ENCODE measurements at regions not wholly inside any gene's neighbourhood (a gene's known extent, or its start where the extent isn't known, plus 50 kb on each side); places are given as distances from the start of the nearest gene placed in this dataset.

- Histone ChIP-seq H3K4me1 (ENCODE audit: insufficient read depth, low read length, severe bottlenecking) (no peaks in the 10 kb centered on the region), H3K4me2 (ENCODE audit: low read length) (no peak overlapping the region), H3K9me2 (ENCODE audit: low read depth, low read length) (no peaks in the 10 kb centered on the region; the same call in 1 of the 2 replicates), H3F3A (ENCODE audit: insufficient read depth, low read length) (no peaks in the 10 kb centered on the region), H3K79me2 (ENCODE audit: insufficient read depth, low read length) (no peaks in the 10 kb centered on the region), H2AFZ (ENCODE audit: low read length) (no peak overlapping the region), H3K36me3 (ENCODE audit: insufficient read depth, low read length) (no peaks in the 10 kb centered on the region), H3K9ac (ENCODE audit: low read length) (no peak overlapping the region), H3K27ac (ENCODE audit: low read depth, low read length, poor library complexity, severe bottlenecking) (no peak overlapping the region), H3K9me3 (ENCODE audit: low read length) (no peaks in the 10 kb centered on the region), H3K27me3 (ENCODE audit: insufficient read depth, low read length) (no peaks in the 10 kb centered on the region), H4K20me1 (ENCODE audit: insufficient read depth, low read length) (no peaks in the 10 kb centered on the region), H3K4me3 (ENCODE audit: low read depth, low read length, poor library complexity, severe bottlenecking) (no peak overlapping the region)
- TF ChIP-seq CTCF (IDR thresholded peaks at IDR 0.05; ENCODE audit: low read length) (no peak), EZH2 (IDR thresholded peaks at IDR 0.05; ENCODE audit: borderline replicate concordance, low read length) (no peak)
These were observed 75.2 kb upstream of the KCNA3 start for GRCh38 chr1:110749960-110750359.

- Histone ChIP-seq H3K9me3 (ENCODE audit: low read length) (no peaks in the 10 kb centered on the region), H2AFZ (ENCODE audit: low read length) (no peak overlapping the region), H3K4me3 (ENCODE audit: low read depth, low read length, poor library complexity, severe bottlenecking) (no peak overlapping the region), H3K79me2 (ENCODE audit: insufficient read depth, low read length) (no peaks in the 10 kb centered on the region), H3K9ac (ENCODE audit: low read length) (no peak overlapping the region), H3K27me3 (ENCODE audit: insufficient read depth, low read length) (no peaks in the 10 kb centered on the region), H3F3A (ENCODE audit: insufficient read depth, low read length) (no peaks in the 10 kb centered on the region), H3K9me2 (ENCODE audit: low read depth, low read length) (no peaks in the 10 kb centered on the region; the same call in 1 of the 2 replicates), H3K36me3 (ENCODE audit: insufficient read depth, low read length) (no peaks in the 10 kb centered on the region), H3K27ac (ENCODE audit: low read depth, low read length, poor library complexity, severe bottlenecking) (no peak overlapping the region), H3K4me2 (ENCODE audit: low read length) (no peak overlapping the region), H4K20me1 (ENCODE audit: insufficient read depth, low read length) (no peaks in the 10 kb centered on the region), H3K4me1 (ENCODE audit: insufficient read depth, low read length, severe bottlenecking) (no peaks in the 10 kb centered on the region)
- TF ChIP-seq CTCF (IDR thresholded peaks at IDR 0.05; ENCODE audit: low read length) (no peak), EZH2 (IDR thresholded peaks at IDR 0.05; ENCODE audit: borderline replicate concordance, low read length) (no peak)
These were observed 72.0 kb upstream of the KCNA3 start for GRCh38 chr1:110746644-110747259.

GRCh38 chr1:110743397-110743796, 68.7 kb upstream of the KCNA3 start:
- Histone ChIP-seq H3K27ac (ENCODE audit: low read depth, low read length, poor library complexity, severe bottlenecking) (no peak overlapping the region), H3K4me2 (ENCODE audit: low read length) (no peak overlapping the region), H2AFZ (ENCODE audit: low read length) (no peak overlapping the region), H3K36me3 (ENCODE audit: insufficient read depth, low read length) (no peaks in the 10 kb centered on the region), H3K9me3 (ENCODE audit: low read length) (no peaks in the 10 kb centered on the region), H3K9me2 (ENCODE audit: low read depth, low read length) (no peaks in the 10 kb centered on the region; the same call in 1 of the 2 replicates), H3K79me2 (ENCODE audit: insufficient read depth, low read length) (no peaks in the 10 kb centered on the region), H3K4me3 (ENCODE audit: low read depth, low read length, poor library complexity, severe bottlenecking) (no peak overlapping the region), H3K27me3 (ENCODE audit: insufficient read depth, low read length) (no peaks in the 10 kb centered on the region), H4K20me1 (ENCODE audit: insufficient read depth, low read length) (no peaks in the 10 kb centered on the region), H3K9ac (ENCODE audit: low read length) (no peak overlapping the region), H3F3A (ENCODE audit: insufficient read depth, low read length) (no peaks in the 10 kb centered on the region), H3K4me1 (ENCODE audit: insufficient read depth, low read length, severe bottlenecking) (no peaks in the 10 kb centered on the region)
- TF ChIP-seq EZH2 (IDR thresholded peaks at IDR 0.05; ENCODE audit: borderline replicate concordance, low read length) = no peak
- no peak for TF ChIP-seq CTCF (IDR thresholded peaks at IDR 0.05; ENCODE audit: low read length)
